ENCODE measurements at regions not wholly inside any gene's neighbourhood (a gene's known extent, or its start where the extent isn't known, plus 50 kb on each side); places are given as distances from the start of the nearest gene placed in this dataset.

GRCh38 chr5:89268460-89268859 is 385.5 kb upstream of the MEF2C start:
- no peak for DNase-seq (ENCODE audit: low read depth)

GRCh38 chr5:89267788-89268187 is 384.8 kb upstream of the MEF2C start:
- no peak for DNase-seq (ENCODE audit: low read depth)

- peak; percentile 57 for DNase-seq (ENCODE audit: low read depth)
Measured at GRCh38 chr5:89265511-89266179, 382.7 kb upstream of the MEF2C start.

- no peak for DNase-seq (ENCODE audit: low read depth)
Measured at GRCh38 chr5:89263846-89264245, 380.9 kb upstream of the MEF2C start.

DNA sequence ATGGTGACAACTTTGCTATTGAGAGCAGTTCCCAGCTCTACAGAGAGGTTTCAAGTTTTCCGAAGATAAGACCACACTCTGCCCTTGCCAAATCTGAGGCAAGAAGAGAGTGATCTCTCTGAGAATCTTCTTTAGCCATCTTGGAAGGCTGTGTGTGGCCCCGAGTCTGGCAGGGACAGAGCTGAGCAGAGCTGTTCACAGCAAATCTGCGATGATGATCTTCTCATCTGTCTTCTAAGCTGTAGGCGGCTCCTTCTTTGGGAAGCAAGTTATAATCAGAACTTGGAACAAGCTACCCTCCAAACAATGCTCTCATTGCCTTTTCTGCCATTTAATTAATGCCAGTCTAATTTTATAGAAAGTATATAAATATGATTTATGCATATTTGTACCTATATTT is 379.0 kb upstream of the MEF2C start:
- DNase-seq (ENCODE audit: low read depth): no peak

DNA sequence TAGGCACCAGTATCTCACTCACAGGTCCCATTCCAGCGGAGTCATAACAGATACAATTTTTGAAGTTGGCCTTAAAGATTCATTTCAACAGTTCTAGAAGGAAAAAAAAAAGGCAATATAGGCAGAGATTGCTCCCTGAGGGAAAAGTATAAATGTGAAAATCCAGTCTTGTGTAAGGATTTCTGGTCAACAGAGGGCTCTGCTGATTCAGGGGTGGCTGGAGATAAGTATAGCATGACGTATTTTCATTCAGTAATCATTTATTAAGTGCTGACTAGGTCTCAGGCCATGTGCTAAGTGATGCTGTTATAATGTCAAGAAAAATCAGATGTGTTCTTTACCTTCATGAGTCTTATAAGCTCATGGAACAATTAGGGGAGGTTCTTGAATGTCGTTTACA is 377.3 kb upstream of the MEF2C start:
- DNase-seq (ENCODE audit: low read depth): no peak

DNA sequence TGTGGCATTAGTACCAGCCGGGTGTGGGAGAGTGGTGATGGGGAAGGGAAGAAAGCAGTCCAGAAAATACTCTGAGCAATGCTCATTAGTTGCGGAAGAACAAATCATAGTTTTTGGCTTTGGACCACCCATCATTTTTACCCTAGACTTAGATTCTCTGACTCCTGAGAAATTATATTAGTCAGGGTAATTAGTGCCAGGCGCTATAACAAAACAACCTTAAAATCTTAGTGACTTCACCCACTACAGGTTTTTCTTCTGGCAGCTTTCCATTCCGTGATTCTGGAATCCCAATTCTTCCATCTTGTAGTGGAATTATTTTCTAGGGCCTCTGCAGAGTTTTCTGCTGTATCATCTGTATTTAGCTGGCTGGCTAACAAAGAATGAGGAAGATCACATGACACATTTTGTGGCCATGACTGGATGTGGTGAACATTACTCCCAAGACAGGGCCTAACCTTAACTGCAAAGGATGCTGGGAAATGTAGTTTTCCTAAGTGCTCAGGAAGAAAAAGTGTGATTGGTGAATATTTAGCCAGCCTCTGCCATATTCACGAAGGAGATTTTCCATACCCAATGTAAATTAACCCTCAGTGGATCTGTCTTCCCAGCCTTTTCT is 373.0 kb upstream of the MEF2C start:
- DNase-seq (ENCODE audit: low read depth): peak; percentile 49

DNA sequence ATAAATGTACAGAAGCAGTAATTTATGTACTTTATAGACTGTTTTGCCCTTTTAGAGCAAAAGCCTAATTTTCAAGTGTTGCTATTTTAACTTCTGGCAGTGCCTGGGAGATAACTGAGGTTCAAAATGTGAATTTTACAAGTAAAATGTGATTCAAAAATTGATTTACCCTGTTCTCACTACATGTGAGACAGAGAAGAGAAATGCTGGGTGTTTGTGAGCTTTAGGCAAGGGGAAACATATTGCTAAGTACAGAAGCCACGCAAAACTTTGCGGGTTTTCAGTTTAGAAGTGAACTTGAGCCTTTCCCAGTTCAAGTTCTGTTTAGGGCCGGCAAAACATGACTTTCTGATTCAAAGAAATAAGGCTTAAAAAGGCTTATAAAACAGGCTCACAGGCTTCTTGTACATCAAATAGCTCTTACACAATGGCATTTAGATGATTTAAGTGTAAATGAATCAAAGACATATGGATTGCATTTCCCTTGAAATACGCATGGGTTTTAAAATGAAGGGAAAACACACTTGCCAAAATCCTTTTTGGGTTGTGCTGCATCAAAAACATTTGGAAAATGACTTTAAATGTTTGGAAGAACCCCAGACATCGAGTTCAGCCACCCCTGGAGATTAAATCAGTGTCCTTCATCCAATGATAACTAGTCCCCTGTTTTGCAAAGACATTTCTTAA is 370.8 kb upstream of the MEF2C start:
- peak; percentile 11 for DNase-seq (ENCODE audit: low read depth)

DNA sequence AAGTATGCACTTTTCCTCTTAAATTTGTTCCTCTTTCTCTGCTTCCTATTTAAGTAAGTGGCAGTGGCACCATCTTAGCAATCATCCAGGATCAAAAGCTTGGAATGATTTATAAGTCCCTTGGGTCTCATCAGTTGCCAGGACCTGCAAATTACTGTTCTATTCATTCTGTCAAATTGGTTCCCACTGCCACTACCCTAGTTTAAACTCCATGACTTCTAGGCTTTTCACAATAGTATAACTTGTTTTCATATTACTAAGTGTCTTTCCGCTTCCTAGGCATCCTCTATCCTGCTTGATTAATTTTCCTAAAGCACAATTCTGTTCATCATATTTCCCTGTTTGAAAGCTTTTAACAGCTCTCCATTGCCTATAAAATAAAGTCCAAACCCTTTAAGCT is 363.9 kb upstream of the MEF2C start:
- no peak for DNase-seq (ENCODE audit: low read depth)

- no peak for DNase-seq (ENCODE audit: low read depth)
Measured at GRCh38 chr5:89246252-89246651, 363.3 kb upstream of the MEF2C start.

DNA sequence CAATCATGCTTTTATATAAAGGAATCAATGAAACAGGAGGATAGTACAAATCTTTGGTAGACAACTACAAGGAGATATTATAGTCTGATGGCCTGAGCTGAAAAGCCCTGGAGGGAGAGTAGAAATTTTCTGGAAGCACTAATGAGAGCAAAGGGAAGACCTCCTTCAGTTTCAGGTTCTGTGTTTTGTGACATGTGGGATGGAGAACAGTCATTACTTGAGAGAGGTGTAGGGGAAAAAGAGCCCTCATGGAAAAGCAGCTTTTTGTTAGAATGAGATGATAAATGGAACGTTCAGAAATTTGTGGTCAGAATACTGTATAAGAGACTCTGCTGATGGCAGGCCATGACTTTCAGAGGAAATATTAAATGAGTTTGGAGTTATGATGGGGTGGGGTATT is 360.6 kb upstream of the MEF2C start:
- no peak for DNase-seq (ENCODE audit: low read depth)

- DNase-seq (ENCODE audit: low read depth): peak; percentile 9
Measured at GRCh38 chr5:89241186-89241585, 358.2 kb upstream of the MEF2C start.

GRCh38 chr5:89236900-89237299 is 353.9 kb upstream of the MEF2C start:
- no peak for DNase-seq (ENCODE audit: low read depth)

DNA sequence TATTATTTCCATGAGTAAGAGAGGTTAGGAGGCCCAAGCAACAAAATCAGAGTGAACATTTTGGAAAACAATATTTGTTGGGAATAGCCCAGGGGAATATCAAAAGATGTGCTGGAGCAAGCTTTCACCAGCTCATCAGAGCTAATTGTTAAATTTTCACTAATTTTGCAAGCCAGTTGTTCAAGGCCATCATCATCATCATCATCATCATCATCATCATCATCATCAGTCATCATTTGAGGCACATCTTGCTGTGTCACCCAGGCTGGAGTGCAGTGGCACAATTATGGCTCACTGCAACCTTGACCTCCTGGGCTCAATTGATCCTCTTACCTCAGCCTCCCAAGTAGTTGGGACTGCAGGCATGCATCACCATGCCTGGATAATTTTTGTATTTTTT is 350.5 kb upstream of the MEF2C start:
- no peak for DNase-seq (ENCODE audit: low read depth)

GRCh38 chr5:89232139-89232603 is 349.2 kb upstream of the MEF2C start:
- no peak for DNase-seq (ENCODE audit: low read depth)

DNA sequence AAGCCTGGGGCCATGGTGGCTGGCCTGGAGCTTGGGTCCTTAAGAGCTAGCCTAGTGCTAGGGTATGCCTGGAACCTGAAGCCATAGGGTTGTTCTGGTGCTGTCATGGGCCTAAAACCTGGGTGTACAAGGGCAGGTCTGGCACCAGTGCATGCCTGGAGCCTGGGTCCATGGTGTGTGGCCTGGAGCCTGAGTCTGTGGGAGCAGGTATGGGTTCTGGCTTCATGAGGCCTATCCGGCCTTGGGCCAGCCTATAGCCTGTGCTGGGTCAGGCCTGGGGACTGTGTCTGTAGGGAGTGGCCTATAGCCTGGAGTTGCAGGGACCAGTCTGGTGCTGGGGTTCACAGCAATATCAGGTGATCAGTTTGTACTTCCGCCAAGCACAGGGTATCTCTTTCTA is 347.2 kb upstream of the MEF2C start:
- no peak for DNase-seq (ENCODE audit: low read depth)

DNA sequence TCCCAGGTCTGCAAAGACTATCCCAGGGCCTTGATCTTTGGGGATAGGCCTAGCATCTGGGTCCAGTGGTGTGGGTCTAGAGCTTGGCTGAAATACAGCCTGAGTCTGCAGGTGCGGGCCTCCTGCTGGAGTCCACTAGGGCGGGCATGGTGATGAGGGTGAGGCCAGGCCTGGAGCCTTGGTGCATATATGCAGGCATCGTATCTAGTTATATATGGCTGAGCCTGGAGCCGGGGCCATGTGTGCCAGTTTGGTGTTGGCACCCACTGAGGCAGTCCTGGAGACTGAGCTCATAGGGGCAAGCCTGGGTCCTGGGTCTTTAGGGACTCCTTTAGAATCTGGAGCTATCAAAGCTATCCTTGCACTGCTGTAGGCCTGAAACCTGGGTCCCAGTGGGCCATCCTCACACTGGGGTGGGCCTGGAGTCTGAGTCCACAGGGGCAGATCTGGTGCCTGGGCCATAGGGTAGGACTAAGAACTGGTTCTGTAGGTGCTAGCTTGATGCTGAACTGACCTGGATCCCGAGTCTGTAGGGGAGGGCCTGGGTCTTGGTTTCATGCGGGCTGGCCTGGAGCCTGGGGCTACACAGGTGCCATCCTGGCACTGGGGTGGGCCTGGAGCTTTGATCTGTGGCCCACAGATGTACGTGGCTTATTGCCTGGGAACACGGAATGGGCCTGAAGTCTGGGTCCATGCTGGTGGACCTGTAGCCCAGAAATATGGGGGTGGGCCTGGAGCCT is 346.5 kb upstream of the MEF2C start:
- no peak for DNase-seq (ENCODE audit: low read depth)

- no peak for DNase-seq (ENCODE audit: low read depth)
Measured at GRCh38 chr5:89228355-89228754, 345.4 kb upstream of the MEF2C start.

DNA sequence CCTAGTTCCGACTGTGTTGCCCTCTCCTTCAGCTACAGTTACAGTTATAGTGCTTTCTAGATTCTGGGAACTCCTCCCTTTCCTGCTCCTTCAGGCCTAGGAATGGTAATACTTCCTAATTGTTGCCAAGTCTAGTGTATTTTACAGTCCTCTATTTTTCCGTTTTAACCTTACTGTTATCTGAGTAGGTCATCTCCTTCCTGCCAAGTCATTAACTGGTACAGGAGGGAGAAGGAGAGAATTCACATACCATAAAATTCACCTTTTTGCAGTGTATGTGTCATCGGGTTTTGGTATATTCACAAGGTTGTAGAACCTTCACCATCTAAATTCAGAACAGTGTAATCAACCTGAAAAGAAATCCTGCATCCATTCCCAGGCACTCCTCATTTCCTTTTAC is 335.4 kb upstream of the MEF2C start:
- no peak for DNase-seq (ENCODE audit: low read depth)

DNA sequence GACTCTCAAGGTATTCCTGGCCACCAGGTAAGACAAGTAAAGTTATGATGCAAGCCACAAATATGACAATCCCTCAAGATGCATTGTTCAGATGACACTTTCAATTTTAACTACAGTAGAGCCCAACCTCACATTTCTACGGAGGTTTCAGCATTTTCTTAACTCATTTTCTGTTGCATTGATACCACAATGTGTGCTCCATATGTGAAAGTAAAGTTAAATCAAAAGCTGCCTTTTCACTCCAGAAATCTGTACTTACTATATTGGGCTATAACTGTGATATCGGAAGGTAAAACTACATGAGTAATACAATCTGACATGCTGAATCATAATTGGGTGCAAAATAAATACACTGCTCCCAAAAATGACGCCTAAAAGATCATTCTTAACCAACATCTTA is 333.6 kb upstream of the MEF2C start:
- DNase-seq (ENCODE audit: low read depth): no peak

DNA sequence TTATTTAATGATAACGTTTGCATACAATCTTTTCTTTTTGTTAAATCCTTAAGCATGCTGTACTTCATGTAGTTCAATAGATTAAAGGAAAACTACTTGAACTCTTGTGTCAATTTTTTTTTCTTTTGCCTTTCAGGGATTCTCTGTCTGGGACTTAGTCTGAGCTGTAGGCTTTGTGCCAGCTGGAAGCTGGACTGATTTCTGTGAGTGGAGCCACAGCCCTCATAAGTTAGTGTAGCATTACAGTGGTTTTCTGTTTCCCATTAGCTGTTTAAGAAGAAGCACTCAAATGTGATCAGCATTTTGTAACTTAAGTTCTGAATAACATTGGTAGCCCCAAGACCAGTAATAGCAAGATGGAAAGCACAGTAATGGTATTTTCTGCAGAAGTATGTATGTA is 330.6 kb upstream of the MEF2C start:
- peak; percentile 85 for DNase-seq (ENCODE audit: low read depth)

GRCh38 chr5:89211836-89212235 is 328.9 kb upstream of the MEF2C start:
- peak; percentile 80 for DNase-seq (ENCODE audit: low read depth)

DNA sequence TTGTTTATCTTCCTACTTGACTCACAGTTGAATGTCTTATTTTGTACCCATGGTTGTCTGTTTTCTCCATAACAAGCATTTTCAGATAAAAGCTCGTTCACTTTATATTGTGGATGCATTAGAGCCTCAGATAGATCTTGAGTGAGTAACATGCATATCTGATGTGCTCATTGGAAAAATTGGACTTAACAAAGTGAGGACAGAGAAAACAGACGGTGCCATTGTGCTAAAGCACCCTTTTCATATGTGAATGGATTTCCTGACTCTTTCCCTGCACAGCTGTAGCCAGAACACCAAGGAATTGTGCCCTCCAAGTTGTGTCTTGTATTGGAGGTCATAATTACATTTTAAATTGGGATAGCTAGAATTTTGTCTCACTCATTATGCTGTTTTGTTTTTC is 325.8 kb upstream of the MEF2C start:
- no peak for DNase-seq (ENCODE audit: low read depth)

Data from fibroblast of gingiva (primary cell).